CD8-positive, alpha-beta memory T cell (primary cell): ENCODE measurements at regions not wholly inside any gene's neighbourhood (a gene's known extent, or its start where the extent isn't known, plus 50 kb on each side); places are given as distances from the start of the nearest gene placed in this dataset.

Source experiments
- CTCF ChIA-PET: fragments of 350-600 bp; sonication (Branson Sonifier 250); formaldehyde crosslinking; loops from one replicate; lab custom pipeline; 2021; ENCODE audit warnings: antibody characterized with exemption; lab: Charles Lee
- POLR2A ChIA-PET: fragments of 350-600 bp; sonication (Branson Sonifier 250); formaldehyde crosslinking; loops from one replicate; lab custom pipeline; 2021; ENCODE audit warnings: antibody characterized with exemption; lab: Charles Lee
- DNase-seq, 5 donors: peaks; one replicate each; pipeline versions ENCODE4 v3.0.0 to v3.0.0-alpha.2; 2020 to 2022; ENCODE audit warnings: mixed read lengths in 1 of 5
- H3K27ac ChIP-seq: one replicate; pipeline ENCODE4 v1.7.0; 2013; ENCODE audit warnings: low read depth, mild to moderate bottlenecking, low read length, moderate library complexity
- H3K27me3 ChIP-seq: 2 replicates; pipeline ENCODE4 v1.7.0; 2013; ENCODE audit warnings: low read length, mild to moderate bottlenecking; ENCODE audit not compliant: insufficient read depth, poor library complexity, severe bottlenecking
- H3K36me3 ChIP-seq: 2 replicates; pipeline ENCODE4 v1.7.0; 2013; ENCODE audit warnings: mild to moderate bottlenecking, low read length, moderate library complexity; ENCODE audit not compliant: insufficient read depth
- H3K4me1 ChIP-seq: 2 replicates; pipeline ENCODE4 v1.7.0; 2013; ENCODE audit warnings: mild to moderate bottlenecking, low read length, moderate library complexity; ENCODE audit not compliant: insufficient read depth
- H3K4me3 ChIP-seq: 2 replicates; pipeline ENCODE4 v1.7.0; 2013; ENCODE audit warnings: mild to moderate bottlenecking, low read length
- H3K9me3 ChIP-seq: 2 replicates; pipeline ENCODE4 v1.7.0; 2013; ENCODE audit warnings: mild to moderate bottlenecking, low read length
- H3K27ac Mint-ChIP-seq, 8 donors: one replicate each; pipeline ENCODE4 v1.8.0; 2020 to 2021; ENCODE audit warnings: mixed read lengths in 8 of 8, mild to moderate bottlenecking in 6 of 8, inconsistent platforms in 3 of 8, moderate library complexity in 3 of 8
- H3K27me3 Mint-ChIP-seq, 2 donors: one replicate each; pipeline ENCODE4 v1.8.0; 2020 to 2021; ENCODE audit warnings: mixed read lengths in 2 of 2, mild to moderate bottlenecking in 1 of 2, moderate library complexity in 1 of 2
- H3K36me3 Mint-ChIP-seq, 3 donors: one replicate each; pipeline ENCODE4 v1.8.0; 2020 to 2021; ENCODE audit warnings: mixed read lengths in 3 of 3, inconsistent platforms in 1 of 3, mild to moderate bottlenecking in 1 of 3
- H3K4me1 Mint-ChIP-seq, 3 donors: one replicate each; pipeline ENCODE4 v1.8.0; 2020 to 2021; ENCODE audit warnings: mixed read lengths in 3 of 3, inconsistent platforms in 1 of 3, mild to moderate bottlenecking in 1 of 3
- H3K4me3 Mint-ChIP-seq, 7 donors: one replicate each; pipeline ENCODE4 v1.8.0; 2020 to 2021; ENCODE audit warnings: mixed read lengths in 7 of 7, mild to moderate bottlenecking in 6 of 7, moderate library complexity in 4 of 7, inconsistent platforms in 2 of 7
- H3K9me3 Mint-ChIP-seq, 5 donors: one replicate each; pipeline ENCODE4 v1.8.0; 2020 to 2022; ENCODE audit warnings: mixed read lengths in 5 of 5, mild to moderate bottlenecking in 3 of 5, moderate library complexity in 2 of 5, inconsistent platforms in 1 of 5

- no peaks in the 10 kb centered on the region for H3K36me3 Mint-ChIP-seq
- no peaks in the 10 kb centered on the region for H3K9me3 ChIP-seq
- POLR2A ChIA-PET, result no interaction called here
- peaks cover 0 to 3% (median 0%) of the 10 kb centered on the region in 5 donors for H3K9me3 Mint-ChIP-seq
- no peak overlapping the region for H3K4me3 Mint-ChIP-seq
- no peaks in the 10 kb centered on the region for H3K4me1 ChIP-seq
- no peak overlapping the region for H3K4me3 ChIP-seq
- H3K27me3 ChIP-seq, result no peaks in the 10 kb centered on the region
- no peaks in the 10 kb centered on the region for H3K4me1 Mint-ChIP-seq
- DNase-seq, result no peak
- no peak overlapping the region for H3K27ac ChIP-seq
- peaks cover 0 to 5% of the 10 kb centered on the region in 2 donors for H3K27me3 Mint-ChIP-seq
- CTCF ChIA-PET, result no interaction called here
- no peak overlapping the region for H3K27ac Mint-ChIP-seq
- no peaks in the 10 kb centered on the region for H3K36me3 ChIP-seq
Measured at GRCh38 chr13:22422023-22422422, 751.1 kb downstream of the FGF9 start.

- CTCF ChIA-PET, result no interaction called here
Measured at GRCh38 chr13:22422712-22423111, 751.8 kb downstream of the FGF9 start.

GRCh38 chr13:22423261-22423660 is 752.4 kb downstream of the FGF9 start:
- no peaks in the 10 kb centered on the region for H3K36me3 Mint-ChIP-seq
- H3K4me3 Mint-ChIP-seq, result no peak overlapping the region
- Histone ChIP-seq H3K9me3 (no peaks in the 10 kb centered on the region), H3K4me1 (no peaks in the 10 kb centered on the region), H3K27ac (no peak overlapping the region), H3K36me3 (no peaks in the 10 kb centered on the region), H3K4me3 (no peak overlapping the region), H3K27me3 (no peaks in the 10 kb centered on the region)
- H3K4me1 Mint-ChIP-seq, result no peaks in the 10 kb centered on the region
- H3K9me3 Mint-ChIP-seq, result peaks cover 0 to 7% (median 0%) of the 10 kb centered on the region in 5 donors
- CTCF ChIA-PET, result no interaction called here
- DNase-seq, result no peak
- POLR2A ChIA-PET, result no interaction called here
- no peak overlapping the region for H3K27ac Mint-ChIP-seq
- H3K27me3 Mint-ChIP-seq, result peaks cover 0 to 5% of the 10 kb centered on the region in 2 donors

More at GRCh38 chr13:22422712-22423111, 751.8 kb downstream of the FGF9 start:
- no peak overlapping the region for H3K27ac ChIP-seq
- DNase-seq, result no peak
- H3K27me3 Mint-ChIP-seq, result peaks cover 0 to 5% of the 10 kb centered on the region in 2 donors
- H3K36me3 Mint-ChIP-seq, result no peaks in the 10 kb centered on the region
- H3K27ac Mint-ChIP-seq, result no peak overlapping the region
- H3K9me3 Mint-ChIP-seq, result peaks cover 0 to 7% (median 0%) of the 10 kb centered on the region in 5 donors
- POLR2A ChIA-PET, result no interaction called here
- H3K4me3 Mint-ChIP-seq, result no peak overlapping the region
- no peaks in the 10 kb centered on the region for H3K9me3 ChIP-seq
- H3K4me1 Mint-ChIP-seq, result no peaks in the 10 kb centered on the region
- no peaks in the 10 kb centered on the region for H3K4me1 ChIP-seq
- H3K4me3 ChIP-seq, result no peak overlapping the region
- H3K36me3 ChIP-seq, result no peaks in the 10 kb centered on the region
- H3K27me3 ChIP-seq, result no peaks in the 10 kb centered on the region

- no peaks in the 10 kb centered on the region for H3K4me1 ChIP-seq
- H3K4me3 ChIP-seq, result no peak overlapping the region
- no peak overlapping the region for H3K27ac ChIP-seq
- ChIA-PET CTCF (no interaction called here), POLR2A (no interaction called here)
- Mint-ChIP-seq H3K27ac (no peak overlapping the region), H3K9me3 (peaks cover 0 to 13% (median 1%) of the 10 kb centered on the region in 5 donors), H3K36me3 (no peaks in the 10 kb centered on the region), H3K4me1 (no peaks in the 10 kb centered on the region), H3K27me3 (peaks cover 0 to 5% of the 10 kb centered on the region in 2 donors), H3K4me3 (no peak overlapping the region)
- no peaks in the 10 kb centered on the region for H3K36me3 ChIP-seq
- no peaks in the 10 kb centered on the region for H3K9me3 ChIP-seq
- H3K27me3 ChIP-seq, result no peaks in the 10 kb centered on the region
- DNase-seq, result no peak
Measured at GRCh38 chr13:22425087-22425486, 754.2 kb downstream of the FGF9 start.

GRCh38 chr13:22427066-22427465 is 753.7 kb upstream of the SGCG start:
- Mint-ChIP-seq H3K9me3 (peaks cover 0 to 14% (median 3%) of the 10 kb centered on the region in 5 donors), H3K27ac (no peak overlapping the region), H3K4me1 (no peaks in the 10 kb centered on the region), H3K4me3 (no peak overlapping the region), H3K27me3 (peaks cover 0 to 5% of the 10 kb centered on the region in 2 donors), H3K36me3 (no peaks in the 10 kb centered on the region)
- H3K36me3 ChIP-seq, result no peaks in the 10 kb centered on the region
- H3K27ac ChIP-seq, result no peak overlapping the region
- no peak overlapping the region for H3K4me3 ChIP-seq
- H3K27me3 ChIP-seq, result no peaks in the 10 kb centered on the region
- CTCF ChIA-PET, result no interaction called here
- H3K9me3 ChIP-seq, result no peaks in the 10 kb centered on the region
- POLR2A ChIA-PET, result no interaction called here
- DNase-seq, result no peak
- no peaks in the 10 kb centered on the region for H3K4me1 ChIP-seq

- Mint-ChIP-seq H3K27me3 (peaks cover 0 to 5% of the 10 kb centered on the region in 2 donors), H3K9me3 (peaks cover 0 to 14% (median 3%) of the 10 kb centered on the region in 5 donors), H3K4me1 (no peaks in the 10 kb centered on the region), H3K4me3 (no peak overlapping the region), H3K27ac (no peak overlapping the region), H3K36me3 (no peaks in the 10 kb centered on the region)
- H3K27me3 ChIP-seq, result no peaks in the 10 kb centered on the region
- H3K27ac ChIP-seq, result no peak overlapping the region
- no peaks in the 10 kb centered on the region for H3K36me3 ChIP-seq
- H3K4me3 ChIP-seq, result no peak overlapping the region
- CTCF ChIA-PET, result no interaction called here
- H3K4me1 ChIP-seq, result no peaks in the 10 kb centered on the region
- POLR2A ChIA-PET, result no interaction called here
- no peaks in the 10 kb centered on the region for H3K9me3 ChIP-seq
- DNase-seq, result no peak
Measured at GRCh38 chr13:22427783-22428182, 753.0 kb upstream of the SGCG start.

GRCh38 chr13:22428188-22428828 is 752.5 kb upstream of the SGCG start:
- no peak for DNase-seq
- Histone ChIP-seq H3K36me3 (no peaks in the 10 kb centered on the region), H3K4me3 (no peak overlapping the region), H3K27me3 (no peaks in the 10 kb centered on the region), H3K9me3 (no peaks in the 10 kb centered on the region), H3K27ac (no peak overlapping the region), H3K4me1 (no peaks in the 10 kb centered on the region)
- CTCF ChIA-PET, result no interaction called here
- peaks cover 0 to 14% (median 3%) of the 10 kb centered on the region in 5 donors for H3K9me3 Mint-ChIP-seq
- H3K27me3 Mint-ChIP-seq, result peaks cover 0 to 5% of the 10 kb centered on the region in 2 donors
- POLR2A ChIA-PET, result no interaction called here
- H3K4me1 Mint-ChIP-seq, result no peaks in the 10 kb centered on the region
- H3K4me3 Mint-ChIP-seq, result no peak overlapping the region
- H3K27ac Mint-ChIP-seq, result no peak overlapping the region
- no peaks in the 10 kb centered on the region for H3K36me3 Mint-ChIP-seq

- no peaks in the 10 kb centered on the region for H3K4me1 ChIP-seq
- Mint-ChIP-seq H3K36me3 (no peaks in the 10 kb centered on the region), H3K9me3 (peaks cover 0 to 9% (median 3%) of the 10 kb centered on the region in 5 donors), H3K4me3 (no peak overlapping the region), H3K4me1 (no peaks in the 10 kb centered on the region), H3K27me3 (no peaks in the 10 kb centered on the region), H3K27ac (no peak overlapping the region)
- no peak overlapping the region for H3K4me3 ChIP-seq
- no peaks in the 10 kb centered on the region for H3K27me3 ChIP-seq
- H3K27ac ChIP-seq, result no peak overlapping the region
- no peaks in the 10 kb centered on the region for H3K9me3 ChIP-seq
- H3K36me3 ChIP-seq, result no peaks in the 10 kb centered on the region
- POLR2A ChIA-PET, result no interaction called here
- CTCF ChIA-PET, result no interaction called here
- no peak for DNase-seq
Measured at GRCh38 chr13:22432690-22433089, 748.1 kb upstream of the SGCG start.
